Peyer's patch (tissue), 4 donors: ENCODE measurements at regions not wholly inside any gene's neighbourhood (a gene's known extent, or its start where the extent isn't known, plus 50 kb on each side); places are given as distances from the start of the nearest gene placed in this dataset.

Source experiments
- DNase-seq, 3 donors: peaks; one replicate each; pipeline ENCODE4 v3.0.0-alpha.2; 2017 to 2019
- H3K27ac ChIP-seq, 4 donors: fragments of 200-600 bp; sonication (generic); one replicate each; pipeline ENCODE4 v1.5.1; 2016 to 2019
- H3K27me3 ChIP-seq, 2 donors: fragments of 200-600 bp; sonication (generic); one replicate each; pipeline ENCODE4 v1.5.1; 2019
- H3K36me3 ChIP-seq, 3 donors: fragments of 200-600 bp; sonication (generic); one replicate each; pipeline ENCODE4 v1.5.1; 2016 to 2019
- H3K4me1 ChIP-seq, 4 donors: fragments of 200-600 bp; sonication (generic); one replicate each; pipeline ENCODE4 v1.5.1; 2016 to 2019
- H3K4me3 ChIP-seq, 4 donors: fragments of 200-600 bp; sonication (generic); 1 replicate in 3 of 4; 2 replicates in 1 of 4; pipeline ENCODE4 v1.5.1; 2016 to 2019; ENCODE audit warnings: mild to moderate bottlenecking in 1 of 4
- H3K9me3 ChIP-seq, 4 donors: fragments of 200-600 bp; sonication (generic); one replicate each; pipeline ENCODE4 v1.5.1; 2016 to 2019; ENCODE audit warnings: mild to moderate bottlenecking in 1 of 4
- CTCF ChIP-seq, 6 experiments: fragments of 450-650 bp in 4 of 6; fragments of 200-600 bp in 2 of 6; sonication (generic) in 1 of 6; IDR thresholded peaks; one replicate each; pipeline ENCODE4 v1.5.1; 2017 to 2019; ENCODE audit warnings: antibody characterized with exemption in 6 of 6, mild to moderate bottlenecking in 3 of 6, moderate library complexity in 1 of 6
- POLR2A ChIP-seq, 2 donors: fragments of 450-650 bp; IDR thresholded peaks; one replicate each; pipeline ENCODE4 v1.5.1; 2017; ENCODE audit warnings: antibody characterized with exemption in 2 of 2, mild to moderate bottlenecking in 2 of 2, moderate library complexity in 2 of 2

GRCh38 chr4:186878203-186878776 lies 154.6 kb upstream of the FAT1 start:
- Histone ChIP-seq H3K9me3 (no peaks in the 10 kb centered on the region), H3K27ac (no peak overlapping the region), H3K36me3 (no peaks in the 10 kb centered on the region), H3K27me3 (no peaks in the 10 kb centered on the region), H3K4me1 (no peaks in the 10 kb centered on the region), H3K4me3 (no peak overlapping the region)
- TF ChIP-seq POLR2A (IDR thresholded peaks at IDR 0.05) (no peak), CTCF (IDR thresholded peaks at IDR 0.05) (no peak)
- no peak for DNase-seq

- Histone ChIP-seq H3K4me3 (no peak overlapping the region), H3K4me1 (no peaks in the 10 kb centered on the region), H3K36me3 (no peaks in the 10 kb centered on the region), H3K27ac (no peak overlapping the region), H3K9me3 (no peaks in the 10 kb centered on the region), H3K27me3 (no peaks in the 10 kb centered on the region)
- no peak for DNase-seq
- TF ChIP-seq CTCF (IDR thresholded peaks at IDR 0.05), result no peak
Measured at GRCh38 chr4:186881521-186882220, 158.0 kb upstream of the FAT1 start.

- no peaks in the 10 kb centered on the region for H3K36me3 ChIP-seq
- H3K27me3 ChIP-seq, result no peaks in the 10 kb centered on the region
- DNase-seq, result no peak
- H3K27ac ChIP-seq, result no peak overlapping the region
- no peaks in the 10 kb centered on the region for H3K4me1 ChIP-seq
- no peak overlapping the region for H3K4me3 ChIP-seq
- H3K9me3 ChIP-seq, result no peaks in the 10 kb centered on the region
- TF ChIP-seq POLR2A (IDR thresholded peaks at IDR 0.05), result no peak
- no peak for TF ChIP-seq CTCF (IDR thresholded peaks at IDR 0.05)
Measured at GRCh38 chr4:186882293-186882692, 158.6 kb upstream of the FAT1 start.

- H3K36me3 ChIP-seq, result no peaks in the 10 kb centered on the region
- no peaks in the 10 kb centered on the region for H3K4me1 ChIP-seq
- H3K4me3 ChIP-seq, result no peak overlapping the region
- H3K27ac ChIP-seq, result no peak overlapping the region
- TF ChIP-seq POLR2A (IDR thresholded peaks at IDR 0.05) (no peak), CTCF (IDR thresholded peaks at IDR 0.05) (no peak)
- H3K9me3 ChIP-seq, result no peaks in the 10 kb centered on the region
- H3K27me3 ChIP-seq, result no peaks in the 10 kb centered on the region
- no peak for DNase-seq
Measured at GRCh38 chr4:186885289-186885688, 161.6 kb upstream of the FAT1 start.

GRCh38 chr4:186886759-186887158 lies 163.1 kb upstream of the FAT1 start:
- TF ChIP-seq CTCF (IDR thresholded peaks at IDR 0.05) (no peak), POLR2A (IDR thresholded peaks at IDR 0.05) (no peak)
- Histone ChIP-seq H3K36me3 (no peaks in the 10 kb centered on the region), H3K4me1 (no peaks in the 10 kb centered on the region), H3K9me3 (no peaks in the 10 kb centered on the region), H3K27me3 (no peaks in the 10 kb centered on the region), H3K27ac (no peak overlapping the region), H3K4me3 (no peak overlapping the region)
- no peak for DNase-seq
